DND-41 (cell line): ENCODE measurements at regions not wholly inside any gene's neighbourhood (a gene's known extent, or its start where the extent isn't known, plus 50 kb on each side); places are given as distances from the start of the nearest gene placed in this dataset.

Experiments
- ATAC-seq: fragments of 200-7000 bp; cut with Tn5 transposase; 3 replicates; pipeline ENCODE4 v1.9.1; 2021; ENCODE audit warnings: low read depth; ENCODE audit not compliant: insufficient read depth
- DNase-seq: peaks from one replicate; pipeline ENCODE4 v3.0.0-alpha.2; 2020
- H2AFZ ChIP-seq: 2 replicates; pipeline ENCODE4 v1.6.0; 2012; ENCODE audit warnings: low read depth, low read length
- H3K27ac ChIP-seq: 2 replicates; pipeline ENCODE4 v1.5.1; 2012; ENCODE audit warnings: low read length, inconsistent platforms
- H3K27me3 ChIP-seq: fragments of 200-600 bp; sonication (generic); 2 replicates; pipeline ENCODE4 v1.6.0; 2012; ENCODE audit warnings: low read length, mild to moderate bottlenecking, inconsistent platforms; ENCODE audit not compliant: insufficient read depth, poor library complexity
- H3K36me3 ChIP-seq: 2 replicates; pipeline ENCODE4 v1.5.1; 2012; ENCODE audit warnings: low read length, inconsistent platforms; ENCODE audit not compliant: insufficient read depth
- H3K4me1 ChIP-seq: 2 replicates; pipeline ENCODE4 v1.5.1; 2012; ENCODE audit warnings: mild to moderate bottlenecking, low read length; ENCODE audit not compliant: insufficient read depth
- H3K4me2 ChIP-seq: 2 replicates; pipeline ENCODE4 v1.6.0; 2012; ENCODE audit warnings: mild to moderate bottlenecking, moderate library complexity, low read length, inconsistent platforms; ENCODE audit not compliant: insufficient read depth
- H3K4me3 ChIP-seq, 2 experiments: fragments of 200-600 bp in 1 of 2; shearing (Covaris generic) in 1 of 2; 2 replicates each; pipeline ENCODE4 v1.5.1; 2012 to 2016; ENCODE audit warnings: inconsistent platforms in 2 of 2, low read length in 2 of 2, mild to moderate bottlenecking in 2 of 2, low read depth in 1 of 2, moderate library complexity in 1 of 2
- H3K79me2 ChIP-seq: 2 replicates; pipeline ENCODE4 v1.6.0; 2012; ENCODE audit warnings: low read length, inconsistent platforms; ENCODE audit not compliant: insufficient read depth
- H3K9ac ChIP-seq: 2 replicates; pipeline ENCODE4 v1.6.0; 2012; ENCODE audit warnings: low read depth, mild to moderate bottlenecking, inconsistent platforms, low read length, moderate library complexity
- H3K9me3 ChIP-seq: 2 replicates; pipeline ENCODE4 v1.5.1; 2012; ENCODE audit warnings: low read length, moderate library complexity, mild to moderate bottlenecking, inconsistent platforms; ENCODE audit not compliant: insufficient read depth, severe bottlenecking
- H4K20me1 ChIP-seq: 2 replicates; pipeline ENCODE4 v1.6.0; 2012; ENCODE audit warnings: low read length; ENCODE audit not compliant: insufficient read depth
- CTCF ChIP-seq: IDR thresholded peaks from 2 replicates; pipeline ENCODE4 v1.5.1; 2012; ENCODE audit warnings: borderline replicate concordance, low read length, moderate library complexity, mild to moderate bottlenecking; ENCODE audit not compliant: poor library complexity, severe bottlenecking; ENCODE audit errors: extremely low read depth
- EZH2 ChIP-seq: IDR thresholded peaks from 3 replicates; pipeline ENCODE4 v1.6.1; 2012; ENCODE audit warnings: borderline replicate concordance, low read depth, mild to moderate bottlenecking, moderate library complexity, low read length, inconsistent platforms; ENCODE audit not compliant: severe bottlenecking

- TF ChIP-seq EZH2, result no peak
- no peak for TF ChIP-seq CTCF
- no peak overlapping the region for H3K27ac ChIP-seq
- H3K4me1 ChIP-seq, result no peaks in the 10 kb centered on the region
These were observed 164.8 kb upstream of the KL start for GRCh38 chr13:32851083-32852069.

GRCh38 chr13:32852526-32852925, 163.7 kb upstream of the KL start:
- no peak for DNase-seq
- no peaks in the 10 kb centered on the region for H3K4me1 ChIP-seq
- no peak for ATAC-seq
- H3K9ac ChIP-seq, result no peak overlapping the region
- TF ChIP-seq EZH2 (no peak), CTCF (no peak)
- H2AFZ ChIP-seq, result no peak overlapping the region
- peaks cover 11% of the 10 kb centered on the region for H3K27me3 ChIP-seq
- no peaks in the 10 kb centered on the region for H3K36me3 ChIP-seq
- H3K9me3 ChIP-seq, result no peaks in the 10 kb centered on the region
- no peak overlapping the region for H3K27ac ChIP-seq
- H3K79me2 ChIP-seq, result no peaks in the 10 kb centered on the region
- no peaks in the 10 kb centered on the region for H4K20me1 ChIP-seq
- no peak overlapping the region for H3K4me3 ChIP-seq
- H3K4me2 ChIP-seq, result no peak overlapping the region

More at GRCh38 chr13:32851083-32852069, 164.8 kb upstream of the KL start:
- Histone ChIP-seq H3K9me3 (no peaks in the 10 kb centered on the region), H3K4me2 (no peak overlapping the region), H4K20me1 (no peaks in the 10 kb centered on the region), H3K9ac (no peak overlapping the region), H3K36me3 (no peaks in the 10 kb centered on the region), H2AFZ (no peak overlapping the region), H3K4me3 (no peak overlapping the region), H3K27me3 (peaks cover 6% of the 10 kb centered on the region), H3K79me2 (no peaks in the 10 kb centered on the region)
- ATAC-seq (no peak), DNase-seq (no peak)

GRCh38 chr13:32857077-32857476, 159.1 kb upstream of the KL start:
- Histone ChIP-seq H4K20me1 (no peaks in the 10 kb centered on the region), H3K9me3 (peaks cover 6% of the 10 kb centered on the region), H3K4me3 (no peak overlapping the region), H3K36me3 (no peaks in the 10 kb centered on the region), H3K4me1 (no peaks in the 10 kb centered on the region), H3K79me2 (no peaks in the 10 kb centered on the region), H3K4me2 (no peak overlapping the region), H3K9ac (no peak overlapping the region), H3K27ac (no peak overlapping the region), H3K27me3 (peaks cover 5% of the 10 kb centered on the region), H2AFZ (no peak overlapping the region)
- TF ChIP-seq CTCF, result no peak
- no peak for TF ChIP-seq EZH2
- DNase-seq (no peak), ATAC-seq (no peak)
